COR-L47 (cell line): ENCODE measurements at regions not wholly inside any gene's neighbourhood (a gene's known extent, or its start where the extent isn't known, plus 50 kb on each side); places are given as distances from the start of the nearest gene placed in this dataset.
"Not testable (repeated sequence)": the region's sequence is repeated elsewhere in the genome, so short reads cannot be mapped to it uniquely, and the experiment has no call there.

Experiments
- DNase-seq: peaks from one replicate; lab custom pipeline; 2025; lab: John Stamatoyannopoulos, UW

GRCh38 chr20:22690616-22691179 lies 106.3 kb upstream of the FOXA2 start:
- DNase-seq = no peak

- peak; percentile 74 for DNase-seq
Measured at GRCh38 chr20:22691369-22692118, 107.2 kb upstream of the FOXA2 start.

GRCh38 chr20:22692119-22692475 lies 107.7 kb upstream of the FOXA2 start:
- no peak for DNase-seq

- not testable (repeated sequence) for DNase-seq
Measured at GRCh38 chr20:22692620-22693019, 108.2 kb upstream of the FOXA2 start.

GRCh38 chr20:22696759-22697158 lies 112.4 kb upstream of the FOXA2 start:
- DNase-seq = no peak

GRCh38 chr20:22698259-22698842 lies 114.0 kb upstream of the FOXA2 start:
- no peak for DNase-seq

DNA sequence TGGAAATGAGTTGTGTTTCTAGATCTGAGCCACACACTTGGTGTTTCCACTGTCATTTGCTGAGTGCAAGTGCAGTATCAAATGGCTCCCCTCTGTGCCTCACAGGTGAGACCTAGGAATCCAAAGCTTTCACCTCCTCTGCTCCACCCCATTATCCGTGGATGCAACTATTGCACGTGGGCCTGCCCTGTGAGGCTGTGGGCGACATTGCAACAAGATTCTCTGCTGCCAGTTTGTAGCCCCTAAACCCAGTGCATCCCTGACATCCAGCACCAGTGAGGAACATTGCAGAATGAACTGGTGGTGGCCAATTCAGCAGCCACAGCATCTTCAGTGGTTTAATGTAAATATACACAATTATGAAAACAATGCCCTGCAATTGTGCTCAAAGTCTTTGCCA lies 115.0 kb upstream of the FOXA2 start:
- DNase-seq = no peak

GRCh38 chr20:22700367-22700766 lies 116.0 kb upstream of the FOXA2 start:
- peak; percentile 90 for DNase-seq

DNA sequence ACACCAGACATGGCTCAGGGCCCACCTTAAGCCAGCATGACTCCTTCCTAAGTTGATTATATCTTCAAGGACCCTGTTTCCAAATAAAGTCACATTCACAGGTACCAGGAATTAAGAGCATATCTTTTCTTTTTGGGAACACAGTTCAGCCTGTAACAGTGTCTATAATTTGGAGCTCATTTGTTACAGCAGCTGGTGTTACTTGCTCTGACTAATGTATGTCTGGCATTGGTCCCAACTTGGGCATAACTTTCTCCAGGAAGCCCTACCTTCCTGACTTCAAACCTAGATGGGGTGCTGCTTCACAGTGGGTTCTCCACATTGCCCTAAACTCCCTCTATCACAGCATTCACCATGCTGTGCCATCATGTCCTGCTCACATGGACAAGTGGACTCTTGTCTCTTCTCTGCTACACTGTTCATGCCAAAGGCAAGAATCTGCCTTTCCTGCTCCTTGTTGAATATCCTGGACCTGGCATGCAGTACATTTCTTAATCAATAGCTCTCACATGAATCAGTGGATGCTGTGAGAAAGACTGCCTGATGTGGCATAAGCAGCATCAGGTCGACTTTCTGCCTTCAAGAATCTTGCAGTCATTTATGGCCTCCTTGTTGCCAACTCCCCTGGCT lies 117.4 kb upstream of the FOXA2 start:
- no peak for DNase-seq

GRCh38 chr20:22703843-22704242 lies 119.5 kb upstream of the FOXA2 start:
- DNase-seq = no peak

GRCh38 chr20:22711971-22712755 lies 127.8 kb upstream of the FOXA2 start:
- no peak for DNase-seq

DNA sequence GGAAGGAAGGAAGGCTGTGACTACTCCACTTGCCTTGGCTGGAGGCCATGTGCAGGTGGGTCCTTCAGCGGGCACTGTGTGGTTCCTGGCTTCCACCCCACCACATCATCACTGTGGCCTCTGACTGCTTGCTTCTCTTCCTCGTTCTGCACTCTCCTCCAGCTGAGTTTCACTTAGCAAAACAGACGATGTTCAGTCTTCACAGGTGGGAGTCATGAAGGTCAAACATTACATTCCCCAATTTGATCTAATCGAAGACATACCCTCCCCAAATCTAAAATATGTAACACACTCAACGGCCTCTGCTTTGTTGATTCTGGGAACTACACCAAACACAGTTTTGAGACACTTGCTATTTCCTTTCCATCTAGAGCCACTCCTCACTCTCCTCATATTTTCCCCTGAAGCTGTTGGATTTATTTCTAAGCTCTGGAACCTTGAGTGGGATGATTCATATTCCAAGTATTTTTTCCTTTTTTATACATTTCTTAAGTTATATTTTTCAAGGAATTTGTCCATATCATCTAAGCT lies 132.5 kb upstream of the FOXA2 start:
- DNase-seq = no peak

GRCh38 chr20:22717466-22717865 lies 133.1 kb upstream of the FOXA2 start:
- DNase-seq = no peak

GRCh38 chr20:22719167-22719591 lies 134.8 kb upstream of the FOXA2 start:
- no peak for DNase-seq

GRCh38 chr20:22720206-22720605 lies 135.8 kb upstream of the FOXA2 start:
- DNase-seq = peak; percentile 23

DNA sequence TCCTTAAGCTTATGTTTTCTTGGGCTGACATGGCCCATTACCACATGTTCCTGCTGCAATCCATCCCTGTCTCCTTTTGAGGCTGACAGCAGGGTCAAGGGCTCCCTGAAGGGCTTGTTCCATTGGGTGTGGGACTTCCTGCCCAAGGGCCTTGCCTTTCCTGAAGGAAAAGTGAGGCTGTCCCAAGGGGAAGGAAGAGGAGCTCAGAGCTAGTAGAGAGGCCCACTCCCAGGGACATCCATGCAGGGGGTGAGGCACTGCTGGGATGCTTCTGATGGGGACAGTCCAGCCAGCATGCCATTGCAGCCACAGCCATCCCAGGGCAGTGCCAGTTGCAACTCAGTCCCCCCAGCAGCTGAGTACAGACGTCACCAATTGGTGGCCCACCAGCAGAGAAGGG lies 138.4 kb upstream of the FOXA2 start:
- DNase-seq = no peak

DNA sequence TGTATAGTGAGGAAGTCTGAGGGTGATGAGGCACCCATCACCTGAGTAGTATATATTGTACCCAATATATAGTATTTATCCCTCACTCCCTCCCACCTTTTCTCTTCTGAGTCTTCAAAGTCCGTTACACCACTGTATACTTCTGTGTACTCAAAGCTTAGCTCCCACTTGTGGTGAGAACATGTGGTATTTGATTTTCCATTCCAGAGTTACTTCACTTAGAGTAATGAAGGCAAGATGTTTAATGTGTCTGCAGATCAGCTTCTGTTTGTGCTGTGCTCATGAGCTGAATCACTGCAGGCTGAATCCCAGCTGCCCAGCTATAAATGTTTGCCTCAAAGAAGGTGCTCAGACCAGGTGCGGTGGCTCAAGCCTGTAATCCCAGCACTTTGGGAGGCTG lies 139.3 kb upstream of the FOXA2 start:
- DNase-seq = no peak

DNA sequence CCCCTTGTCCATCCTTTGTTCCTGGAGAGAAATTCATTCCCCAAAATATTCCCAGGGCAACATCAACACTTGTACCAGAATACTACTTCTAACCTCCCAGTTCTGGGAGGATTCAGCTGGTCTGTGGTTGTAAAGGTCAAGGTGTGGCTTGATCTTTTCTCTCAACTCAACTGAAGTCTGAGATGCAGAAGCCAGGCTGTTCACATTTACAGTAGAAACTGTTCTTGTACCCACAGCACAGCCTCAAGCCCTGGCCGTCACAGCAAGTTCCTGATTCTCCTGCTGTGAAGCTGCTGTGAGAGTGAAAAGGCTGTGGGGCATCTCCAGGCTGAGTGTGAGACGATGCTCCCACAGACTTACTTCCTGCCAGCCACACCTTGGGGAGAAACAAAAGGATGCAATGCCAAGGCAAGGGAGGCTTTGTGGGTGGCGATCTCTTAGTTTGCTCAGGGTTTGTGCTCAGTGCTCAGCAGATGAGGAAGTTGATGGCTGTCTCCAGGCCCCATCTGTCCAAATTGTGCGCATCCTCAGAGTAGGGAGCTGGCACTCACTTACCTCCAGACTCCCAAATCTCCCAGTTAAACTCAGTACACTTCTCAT lies 143.9 kb upstream of the FOXA2 start:
- DNase-seq = peak; percentile 14

DNA sequence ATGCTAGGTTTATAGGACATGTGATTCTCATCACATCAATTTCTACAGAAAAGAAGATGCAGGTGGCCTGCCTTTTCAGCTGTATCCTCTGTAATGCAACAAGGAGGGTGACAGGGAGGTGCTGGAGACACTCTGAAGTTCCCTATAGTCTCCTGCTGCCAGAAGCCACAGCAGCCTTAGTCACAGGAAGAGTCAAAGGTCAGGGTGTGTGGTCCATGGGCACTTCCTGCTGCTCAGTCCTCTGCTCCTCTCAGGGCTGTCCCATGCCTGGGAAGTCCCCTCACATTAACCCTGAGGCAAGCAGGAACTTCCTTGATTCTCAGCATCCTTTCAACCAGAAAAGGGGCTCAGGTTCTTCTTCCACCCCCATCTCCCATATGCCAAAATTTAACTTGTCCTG lies 144.8 kb upstream of the FOXA2 start:
- no peak for DNase-seq

- DNase-seq = no peak
Measured at GRCh38 chr20:22729616-22730236, 145.4 kb upstream of the FOXA2 start.

DNA sequence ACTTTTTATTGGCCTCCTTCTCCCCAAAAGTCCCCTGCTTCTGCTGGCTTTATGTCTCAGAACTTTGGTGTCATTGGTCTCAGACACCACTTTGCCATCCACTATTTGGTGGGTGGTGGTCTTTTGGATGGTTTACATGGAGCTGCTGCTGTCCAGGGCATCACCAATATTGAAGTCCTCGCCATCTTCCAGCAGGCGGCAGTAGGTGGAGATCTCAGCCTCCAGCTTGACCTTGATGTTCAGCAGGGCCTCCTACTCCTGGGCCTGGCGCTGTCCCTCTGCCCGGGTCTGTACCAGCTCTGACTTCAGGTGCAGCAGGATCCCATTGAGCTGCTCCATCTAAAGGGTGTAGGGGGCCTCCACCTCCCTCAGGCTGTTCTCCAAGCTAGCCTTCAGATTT lies 148.4 kb upstream of the FOXA2 start:
- DNase-seq = no peak
